SU-DHL-6 (cell line): ENCODE measurements at regions not wholly inside any gene's neighbourhood (a gene's known extent, or its start where the extent isn't known, plus 50 kb on each side); places are given as distances from the start of the nearest gene placed in this dataset.
"Not testable (repeated sequence)": the region's sequence is repeated elsewhere in the genome, so short reads cannot be mapped to it uniquely, and the experiment has no call there.

ENCODE experiments used
- H2AFZ ChIP-seq: fragments of 200-600 bp; sonication (generic); 2 replicates; pipeline ENCODE4 v1.6.1; 2014; ENCODE audit warnings: low read depth, mild to moderate bottlenecking, moderate library complexity, mixed read lengths, antibody characterized with exemption, low read length; ENCODE audit not compliant: severe bottlenecking
- H3F3A ChIP-seq: fragments of 200-600 bp; shearing (Covaris generic); 2 replicates; pipeline ENCODE4 v1.6.0; 2016; ENCODE audit warnings: antibody characterized with exemption, mild to moderate bottlenecking; ENCODE audit not compliant: insufficient read depth
- H3K27ac ChIP-seq: fragments of 200-600 bp; sonication (generic); 2 replicates; pipeline ENCODE4 v1.5.1; 2016; ENCODE audit warnings: low read depth, mild to moderate bottlenecking, low read length, moderate library complexity, mixed read lengths
- H3K27me3 ChIP-seq: fragments of 200-600 bp; sonication (generic), shearing (Covaris generic); 2 replicates; pipeline ENCODE4 v1.6.0; 2014; ENCODE audit warnings: mild to moderate bottlenecking, low read length
- H3K36me3 ChIP-seq: fragments of 200-600 bp; sonication (generic); 2 replicates; pipeline ENCODE4 v1.6.1; 2014; ENCODE audit warnings: mild to moderate bottlenecking, low read length, mixed read lengths
- H3K4me2 ChIP-seq: fragments of 300-600, 200-600 bp; shearing (Covaris generic), sonication (generic); 2 replicates; pipeline ENCODE4 v1.6.0; 2014; ENCODE audit warnings: low read length, low read depth, mild to moderate bottlenecking; ENCODE audit not compliant: poor library complexity, severe bottlenecking
- H3K4me3 ChIP-seq: fragments of 200-600 bp; sonication (generic); 2 replicates; pipeline ENCODE4 v1.5.1; 2014; ENCODE audit warnings: antibody characterized with exemption, low read length, mild to moderate bottlenecking, mixed read lengths; ENCODE audit not compliant: insufficient read depth, poor library complexity, severe bottlenecking
- H3K79me2 ChIP-seq: fragments of 200-600 bp; sonication (generic); 2 replicates; pipeline ENCODE4 v1.6.1; 2014; ENCODE audit warnings: mild to moderate bottlenecking, low read length, moderate library complexity; ENCODE audit not compliant: insufficient read depth
- H3K9ac ChIP-seq: fragments of 200-600 bp; sonication (generic); 2 replicates; pipeline ENCODE4 v1.7.0; 2014; ENCODE audit warnings: mild to moderate bottlenecking, low read length
- H3K9me2 ChIP-seq: fragments of 200-600 bp; sonication (generic); replicated peaks from 2 replicates; pipeline ENCODE4 v1.6.1; 2014; ENCODE audit warnings: low read length; ENCODE audit not compliant: insufficient read depth
- H3K9me3 ChIP-seq: fragments of 200-600 bp; sonication (generic); 2 replicates; pipeline ENCODE4 v1.6.1; 2014; ENCODE audit warnings: low read length, mixed read lengths; ENCODE audit not compliant: insufficient read depth
- H4K20me1 ChIP-seq: fragments of 200-600 bp; sonication (generic); 2 replicates; pipeline ENCODE4 v1.6.1; 2014; ENCODE audit warnings: low read depth, mild to moderate bottlenecking, antibody characterized with exemption, low read length, moderate library complexity, mixed read lengths
- CTCF ChIP-seq: fragments of 200-600 bp; sonication (generic); IDR thresholded peaks from one replicate; pipeline ENCODE4 v1.5.1; 2017; ENCODE audit warnings: antibody characterized with exemption, mild to moderate bottlenecking, low read length, moderate library complexity; ENCODE audit not compliant: insufficient read depth, poor library complexity, severe bottlenecking
- EZH2phosphoT487 ChIP-seq: fragments of 200-600 bp; sonication (generic), shearing (Covaris generic); conservative IDR thresholded peaks from 2 replicates; pipeline ENCODE4 v1.6.1; 2018; ENCODE audit warnings: mild to moderate bottlenecking, antibody characterized with exemption, low read length, moderate library complexity, mixed read lengths

GRCh38 chrX:4004822-4005221 is 291.4 kb upstream of the PRKX start:
- no peak overlapping the region for H3K4me2 ChIP-seq
- TF ChIP-seq CTCF (no peak), EZH2phosphoT487 (no peak)
- no peak overlapping the region for H3K27ac ChIP-seq
- H3F3A ChIP-seq: no peaks in the 10 kb centered on the region
- no peak overlapping the region for H3K4me3 ChIP-seq
- H3K27me3 ChIP-seq: no peaks in the 10 kb centered on the region
- no peaks in the 10 kb centered on the region for H3K9me3 ChIP-seq
- no peak overlapping the region for H3K9ac ChIP-seq
- no peaks in the 10 kb centered on the region for H3K9me2 ChIP-seq
- no peaks in the 10 kb centered on the region for H4K20me1 ChIP-seq
- H3K36me3 ChIP-seq: no peaks in the 10 kb centered on the region
- H2AFZ ChIP-seq: no peak overlapping the region
- no peaks in the 10 kb centered on the region for H3K79me2 ChIP-seq

GRCh38 chrX:3994315-3994714 is 280.9 kb upstream of the PRKX start:
- no peak for TF ChIP-seq EZH2phosphoT487
- no peak for TF ChIP-seq CTCF
- H4K20me1 ChIP-seq: no peaks in the 10 kb centered on the region
- no peaks in the 10 kb centered on the region for H3K79me2 ChIP-seq
- H3K9me2 ChIP-seq: no peaks in the 10 kb centered on the region
- H2AFZ ChIP-seq: no peak overlapping the region
- no peak overlapping the region for H3K9ac ChIP-seq
- H3K27me3 ChIP-seq: no peaks in the 10 kb centered on the region
- no peaks in the 10 kb centered on the region for H3F3A ChIP-seq
- no peak overlapping the region for H3K4me2 ChIP-seq
- no peak overlapping the region for H3K27ac ChIP-seq
- no peaks in the 10 kb centered on the region for H3K9me3 ChIP-seq
- H3K4me3 ChIP-seq: no peak overlapping the region
- no peaks in the 10 kb centered on the region for H3K36me3 ChIP-seq

- no peak overlapping the region for H3K27ac ChIP-seq
- no peaks in the 10 kb centered on the region for H3K79me2 ChIP-seq
- no peak overlapping the region for H3K9ac ChIP-seq
- H3K4me2 ChIP-seq: no peak overlapping the region
- no peak overlapping the region for H2AFZ ChIP-seq
- no peaks in the 10 kb centered on the region for H3K27me3 ChIP-seq
- no peak for TF ChIP-seq EZH2phosphoT487
- TF ChIP-seq CTCF: no peak
- H3F3A ChIP-seq: no peaks in the 10 kb centered on the region
- no peaks in the 10 kb centered on the region for H3K9me2 ChIP-seq
- H3K4me3 ChIP-seq: no peak overlapping the region
- no peaks in the 10 kb centered on the region for H3K36me3 ChIP-seq
- H4K20me1 ChIP-seq: no peaks in the 10 kb centered on the region
- no peaks in the 10 kb centered on the region for H3K9me3 ChIP-seq
Observed at GRCh38 chrX:3990569-3990968, 277.1 kb upstream of the PRKX start.

- not testable (repeated sequence) for H3K9ac ChIP-seq, H3F3A ChIP-seq, H2AFZ ChIP-seq, H3K4me2 ChIP-seq, H3K36me3 ChIP-seq, H3K4me3 ChIP-seq, H4K20me1 ChIP-seq, H3K9me2 ChIP-seq, H3K9me3 ChIP-seq, H3K27ac ChIP-seq, H3K27me3 ChIP-seq, H3K79me2 ChIP-seq
Observed at GRCh38 chrX:3972104-3972858, 258.8 kb upstream of the PRKX start.
